Spleen (tissue), 7 donors: ENCODE measurements at regions not wholly inside any gene's neighbourhood (a gene's known extent, or its start where the extent isn't known, plus 50 kb on each side); places are given as distances from the start of the nearest gene placed in this dataset.

Experiments used
- POLR2A ChIP-seq, 3 donors: fragments of 450-650 bp; IDR thresholded peaks; one replicate each; pipeline ENCODE4 v1.5.1; 2017; ENCODE audit warnings: antibody characterized with exemption in 3 of 3, mild to moderate bottlenecking in 1 of 3
- POLR2AphosphoS5 ChIP-seq, 3 donors: sonication (generic); formaldehyde crosslinking; IDR thresholded peaks; one replicate each; pipeline ENCODE4 v1.5.1; 2017; ENCODE audit warnings: antibody characterized with exemption in 3 of 3
- TF ChIP-seq, protein P1 (sequence below), 11 experiments: fragments of 200-600 bp in 7 of 11; fragments of 450-650 bp in 4 of 11; sonication (generic) in 4 of 11; IDR thresholded peaks in 8 of 11; conservative IDR thresholded peaks in 3 of 11; 1 replicate in 7 of 11; 2 replicates in 4 of 11; pipeline versions ENCODE4 v1.4.0 to v1.8.0; 2016 to 2021; ENCODE audit warnings: antibody characterized with exemption in 11 of 11, inconsistent platforms in 4 of 11, mild to moderate bottlenecking in 1 of 11
- donor health status: DM: no; HTN: no; CAD: no; lungs with moderate emphysema.
- donor health status: DM: no; HTN: no; CAD: no.
- donor health status: DM: no; HTN: no; CAD: no.

- TF ChIP-seq, protein P1, sequence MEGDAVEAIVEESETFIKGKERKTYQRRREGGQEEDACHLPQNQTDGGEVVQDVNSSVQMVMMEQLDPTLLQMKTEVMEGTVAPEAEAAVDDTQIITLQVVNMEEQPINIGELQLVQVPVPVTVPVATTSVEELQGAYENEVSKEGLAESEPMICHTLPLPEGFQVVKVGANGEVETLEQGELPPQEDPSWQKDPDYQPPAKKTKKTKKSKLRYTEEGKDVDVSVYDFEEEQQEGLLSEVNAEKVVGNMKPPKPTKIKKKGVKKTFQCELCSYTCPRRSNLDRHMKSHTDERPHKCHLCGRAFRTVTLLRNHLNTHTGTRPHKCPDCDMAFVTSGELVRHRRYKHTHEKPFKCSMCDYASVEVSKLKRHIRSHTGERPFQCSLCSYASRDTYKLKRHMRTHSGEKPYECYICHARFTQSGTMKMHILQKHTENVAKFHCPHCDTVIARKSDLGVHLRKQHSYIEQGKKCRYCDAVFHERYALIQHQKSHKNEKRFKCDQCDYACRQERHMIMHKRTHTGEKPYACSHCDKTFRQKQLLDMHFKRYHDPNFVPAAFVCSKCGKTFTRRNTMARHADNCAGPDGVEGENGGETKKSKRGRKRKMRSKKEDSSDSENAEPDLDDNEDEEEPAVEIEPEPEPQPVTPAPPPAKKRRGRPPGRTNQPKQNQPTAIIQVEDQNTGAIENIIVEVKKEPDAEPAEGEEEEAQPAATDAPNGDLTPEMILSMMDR (IDR thresholded peaks at IDR 0.05 in 8 of 11, conservative IDR thresholded peaks at IDR 0.05 in 3 of 11) = no peak
- TF ChIP-seq POLR2A (IDR thresholded peaks at IDR 0.05) = no peak
- no peak for TF ChIP-seq POLR2AphosphoS5 (IDR thresholded peaks at IDR 0.05)
Observed at GRCh38 chr9:79432485-79432884, 139.3 kb upstream of the TLE4 start.
